ENCODE measurements at regions not wholly inside any gene's neighbourhood (a gene's known extent, or its start where the extent isn't known, plus 50 kb on each side); places are given as distances from the start of the nearest gene placed in this dataset.

DNA sequence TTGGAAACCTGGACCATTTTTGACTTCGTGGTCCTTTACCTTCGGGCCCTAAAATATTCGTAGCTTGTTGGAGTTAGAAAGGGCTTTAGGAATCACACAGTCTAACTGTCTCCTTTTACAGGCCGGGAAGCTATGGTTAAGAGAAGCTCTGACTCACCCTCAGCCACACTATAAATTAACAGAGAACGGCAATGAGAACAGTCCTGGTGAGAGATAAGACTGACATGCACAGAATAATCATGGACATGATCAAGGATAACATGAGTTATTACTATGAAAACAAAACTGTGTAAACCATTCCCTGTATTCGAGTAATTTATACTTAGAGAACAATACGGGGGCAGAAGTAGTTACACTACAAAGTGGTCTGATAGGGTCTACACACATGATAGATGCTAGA lies 162.5 kb upstream of the MALRD1 start:
- H3K9ac ChIP-seq (replicated peaks; ENCODE audit: extremely low read depth, insufficient read depth, low read length), result no peak overlapping the region
- H3K4me3 ChIP-seq (replicated peaks in 1 of 3; ENCODE audit: insufficient read depth in 1 of 3, low read depth in 1 of 3, low read length in 3 of 3), result no peak overlapping the region
- CTCF ChIA-PET, result interaction anchor here (1.2 kb wide), 1 partner anchor 11 kb away, joined by 3 read pairs; no protein-coding TSS in a partner anchor
- H3K79me2 ChIP-seq (ENCODE audit: control insufficient read depth, insufficient read depth, low read length), result no peaks in the 10 kb centered on the region
- BruUV-seq (replicated peaks), result no TSS peak
- no peak for FAIRE-seq
- no peaks in the 10 kb centered on the region for H3K4me1 ChIP-seq (ENCODE audit: control insufficient read depth, extremely low read depth, insufficient read depth, low read length)
- no peak for TF ChIP-seq CTCF (IDR thresholded peaks at IDR 0.05; ENCODE audit: extremely low read depth in 1 of 2, insufficient read depth in 1 of 2, low read depth in 1 of 2, low read length in 2 of 2)
- no peak for TF ChIP-seq EZH2 (IDR thresholded peaks at IDR 0.05; ENCODE audit: borderline replicate concordance, low read depth, low read length, severe bottlenecking)
- no peak for TF ChIP-seq MYC (IDR thresholded peaks at IDR 0.05; ENCODE audit: low read depth, low read length)
- TF ChIP-seq POLR2AphosphoS5 (IDR thresholded peaks at IDR 0.05; ENCODE audit: insufficient read depth, low read depth, low read length), result no peak
- no peak for TF ChIP-seq JUN (IDR thresholded peaks at IDR 0.05; ENCODE audit: borderline replicate concordance, insufficient read depth, insufficient read length, low read depth)
- no peak for TF ChIP-seq POLR2A (IDR thresholded peaks at IDR 0.05; ENCODE audit: low read depth, low read length)
- TF ChIP-seq FOS (IDR thresholded peaks at IDR 0.05; ENCODE audit: borderline replicate concordance, insufficient read depth, low read length), result no peak
- no peak for TF ChIP-seq GATA2 (IDR thresholded peaks at IDR 0.05; ENCODE audit: insufficient read depth, insufficient read length, low read depth, low read length)
- TF ChIP-seq MAX (IDR thresholded peaks at IDR 0.05; ENCODE audit: insufficient read depth, insufficient read length), result no peak
- H3K27ac ChIP-seq (ENCODE audit: insufficient read depth, low read depth, low read length), result no peak overlapping the region
- peaks cover 2% of the 10 kb centered on the region for H3K9me3 ChIP-seq (replicated peaks; ENCODE audit: control insufficient read depth, insufficient read depth, low read length)
- H3K9me1 ChIP-seq (replicated peaks; ENCODE audit: control insufficient read depth, extremely low read depth, insufficient read depth, low read length), result no peaks in the 10 kb centered on the region
- no peak overlapping the region for H3K4me2 ChIP-seq (ENCODE audit: insufficient read depth, low read length)
- H4K20me1 ChIP-seq (replicated peaks; ENCODE audit: control insufficient read depth, extremely low read depth, insufficient read depth, low read length), result no peaks in the 10 kb centered on the region
- dilution Hi-C loops (cut with MboI; ENCODE audit: extremely low pct_ligation_motif_present, low sequenced_read_pairs) (no loop called here), intact Hi-C loops (cut with micrococcal nuclease) (no loop called here)
- H2AFZ ChIP-seq (ENCODE audit: low read depth, low read length), result no peak overlapping the region
- no peaks in the 10 kb centered on the region for H3K27me3 ChIP-seq (ENCODE audit: control insufficient read depth in 2 of 2, insufficient read depth in 2 of 2, low read length in 2 of 2)
- DNase-seq (ENCODE audit: low read depth, low spot score), result no peak
- POLR2A ChIA-PET, result no interaction called here
- no peaks in the 10 kb centered on the region for H3K36me3 ChIP-seq (ENCODE audit: control insufficient read depth in 2 of 2, extremely low read depth in 1 of 2, insufficient read depth in 2 of 2, low read length in 2 of 2)
